A673 (cell line): ENCODE measurements at regions not wholly inside any gene's neighbourhood (a gene's known extent, or its start where the extent isn't known, plus 50 kb on each side); places are given as distances from the start of the nearest gene placed in this dataset.

ENCODE experiments used
- BruUV-seq: library from RNA; stranded (reverse); fragments of 400-500 nt; replicated peaks from 2 replicates; lab custom pipeline; 2021; lab: Mats Ljungman, UMichigan
- CTCF ChIA-PET: fragments of 300-600 bp; sonication (Branson Sonifier 250); formaldehyde crosslinking; loops from one replicate; lab custom pipeline; 2022; ENCODE audit warnings: antibody characterized with exemption; lab: Charles Lee
- POLR2A ChIA-PET: fragments of 300-600 bp; sonication (Branson Sonifier 250); formaldehyde crosslinking; loops from one replicate; lab custom pipeline; 2022; ENCODE audit warnings: antibody characterized with exemption; ENCODE audit not compliant: low non-redundant PET; lab: Charles Lee
- DNase-seq: peaks from one replicate; pipeline ENCODE4 v3.0.0-alpha.2; 2015; ENCODE audit warnings: low spot score
- H3K27ac ChIP-seq: fragments of 200-600 bp; sonication (generic); 2 replicates; pipeline ENCODE4 v1.5.1; 2016; ENCODE audit warnings: mixed run types, low read depth, mild to moderate bottlenecking, mixed read lengths, antibody characterized with exemption, low read length; ENCODE audit not compliant: poor library complexity, severe bottlenecking
- H3K27me3 ChIP-seq: fragments of 200-600 bp; sonication (generic); replicated peaks from 2 replicates; pipeline ENCODE4 v1.6.1; 2017; ENCODE audit warnings: mixed run types, low read depth, mild to moderate bottlenecking, mixed read lengths, antibody characterized with exemption, low read length; ENCODE audit not compliant: insufficient read depth, poor library complexity
- H3K36me3 ChIP-seq: fragments of 200-600 bp; sonication (generic); 2 replicates; pipeline ENCODE4 v1.6.1; 2016; ENCODE audit warnings: mixed run types, mild to moderate bottlenecking, mixed read lengths, antibody characterized with exemption, low read length; ENCODE audit not compliant: insufficient read depth, poor library complexity, severe bottlenecking
- H3K4me1 ChIP-seq: fragments of 200-600 bp; sonication (generic); 2 replicates; pipeline ENCODE4 v1.6.1; 2017; ENCODE audit warnings: mixed run types, mild to moderate bottlenecking, mixed read lengths, antibody characterized with exemption, low read length; ENCODE audit not compliant: insufficient read depth, poor library complexity, severe bottlenecking
- H3K4me3 ChIP-seq: fragments of 200-600 bp; sonication (generic); 2 replicates; pipeline ENCODE4 v1.5.1; 2016; ENCODE audit warnings: low read depth, mixed run types, mild to moderate bottlenecking, mixed read lengths, low read length; ENCODE audit not compliant: poor library complexity, severe bottlenecking
- H3K9me3 ChIP-seq: fragments of 200-600 bp; sonication (generic); 2 replicates; pipeline ENCODE4 v1.6.1; 2016; ENCODE audit warnings: mixed run types, low read depth, mild to moderate bottlenecking, mixed read lengths, antibody characterized with exemption, low read length; ENCODE audit not compliant: poor library complexity, severe bottlenecking
- CTCF ChIP-seq: fragments of 300-800, 200-600 bp; sonication (generic); conservative IDR thresholded peaks from 2 replicates; pipeline ENCODE4 v1.5.1; 2017; ENCODE audit warnings: low read depth, mild to moderate bottlenecking, antibody characterized with exemption, low read length, moderate library complexity, mixed read lengths
- EZH2 ChIP-seq: fragments of 200-600 bp; sonication (generic); IDR thresholded peaks from 2 replicates; pipeline ENCODE4 v1.6.1; 2017; ENCODE audit warnings: borderline replicate concordance, low read depth, mild to moderate bottlenecking, mixed read lengths, antibody characterized with exemption, low read length; ENCODE audit not compliant: poor library complexity, severe bottlenecking
- intact Hi-C: fragments of 100-400 bp; cut with micrococcal nuclease; formaldehyde crosslinking; loops from one replicate; pipeline ENCODE4 v1.10.0; 2022; ENCODE audit not compliant: unreplicated experiment

GRCh38 chr10:106405141-106405540 lies 759.4 kb downstream of the SORCS1 start:
- BruUV-seq, result no TSS peak
- POLR2A ChIA-PET, result interaction anchor here (1.2 kb wide), 1 partner anchor 25 kb away, joined by 3 read pairs; no protein-coding TSS in a partner anchor
- H3K36me3 ChIP-seq, result no peaks in the 10 kb centered on the region

GRCh38 chr10:106402458-106402857 lies 762.0 kb downstream of the SORCS1 start:
- ChIA-PET CTCF (no interaction called here), POLR2A (no interaction called here)
- Histone ChIP-seq H3K27me3 (no peaks in the 10 kb centered on the region), H3K9me3 (no peaks in the 10 kb centered on the region), H3K36me3 (no peaks in the 10 kb centered on the region), H3K4me3 (no peak overlapping the region), H3K4me1 (peaks cover 22% of the 10 kb centered on the region), H3K27ac (no peak overlapping the region)
- DNase-seq, result no peak
- no TSS peak for BruUV-seq
- no peak for TF ChIP-seq EZH2
- no peak for TF ChIP-seq CTCF
- intact Hi-C loops, result loop anchor here (5.0 to 10.0 kb wide), 3 partner anchors 150 to 302 kb away; no protein-coding TSS in a partner anchor

More at GRCh38 chr10:106405141-106405540, 759.4 kb downstream of the SORCS1 start:
- intact Hi-C loops, result loop anchor here (5.0 to 10.0 kb wide), 2 partner anchors 97 to 300 kb away; no protein-coding TSS in a partner anchor
- H3K9me3 ChIP-seq, result no peaks in the 10 kb centered on the region
- TF ChIP-seq EZH2 (no peak), CTCF (no peak)
- peaks cover 22% of the 10 kb centered on the region for H3K4me1 ChIP-seq
- H3K4me3 ChIP-seq, result no peak overlapping the region
- CTCF ChIA-PET, result no interaction called here
- H3K27ac ChIP-seq, result no peak overlapping the region
- H3K27me3 ChIP-seq, result no peaks in the 10 kb centered on the region
- DNase-seq, result no peak

- TF ChIP-seq EZH2 (no peak), CTCF (no peak)
- Histone ChIP-seq H3K27me3 (no peaks in the 10 kb centered on the region), H3K4me3 (no peak overlapping the region), H3K4me1 (peaks cover 23% of the 10 kb centered on the region), H3K27ac (no peak overlapping the region), H3K9me3 (no peaks in the 10 kb centered on the region), H3K36me3 (no peaks in the 10 kb centered on the region)
- BruUV-seq, result no TSS peak
- no peak for DNase-seq
- POLR2A ChIA-PET, result no interaction called here
- intact Hi-C loops, result loop anchor here (2.0 to 10.0 kb wide), 4 partner anchors 150 to 303 kb away; no protein-coding TSS in a partner anchor
- CTCF ChIA-PET, result interaction anchor here (1.5 kb wide), 1 partner anchor 169 kb away, joined by 4 read pairs; no protein-coding TSS in a partner anchor
Measured at GRCh38 chr10:106401967-106402366, 762.5 kb downstream of the SORCS1 start.
